GM18508 (cell line): ENCODE measurements at regions not wholly inside any gene's neighbourhood (a gene's known extent, or its start where the extent isn't known, plus 50 kb on each side); places are given as distances from the start of the nearest gene placed in this dataset.

ENCODE experiments used
- ATAC-seq: cut with Tn5 transposase; IDR thresholded peaks from one replicate; pipeline ENCODE4 v1.9.1; 2021; ENCODE audit warnings: moderate number of reproducible peaks; ENCODE audit not compliant: insufficient read depth, unreplicated experiment

- ATAC-seq, result no peak
Observed at GRCh38 chr11:23022854-23023253, 162.6 kb upstream of the CCDC179 start.

- no peak for ATAC-seq
Observed at GRCh38 chr11:23023319-23023718, 163.0 kb upstream of the CCDC179 start.

- ATAC-seq, result no peak
Observed at GRCh38 chr11:23041001-23041503, 180.8 kb upstream of the CCDC179 start.

- ATAC-seq, result no peak
Observed at GRCh38 chr11:23058656-23059055, 198.4 kb upstream of the CCDC179 start.

GRCh38 chr11:23063276-23063675 lies 203.0 kb upstream of the CCDC179 start:
- no peak for ATAC-seq

- ATAC-seq, result peak; percentile 66
Observed at GRCh38 chr11:23078289-23078971, 218.2 kb upstream of the CCDC179 start.

- ATAC-seq, result peak; percentile 80
Observed at GRCh38 chr11:23079382-23079813, 219.1 kb upstream of the CCDC179 start.

GRCh38 chr11:23087407-23087806 lies 227.1 kb upstream of the CCDC179 start:
- no peak for ATAC-seq

GRCh38 chr11:23090659-23091058 lies 230.4 kb upstream of the CCDC179 start:
- no peak for ATAC-seq

GRCh38 chr11:23095650-23096189 lies 235.4 kb upstream of the CCDC179 start:
- ATAC-seq, result no peak

- peak; percentile 78 for ATAC-seq
Observed at GRCh38 chr11:23097891-23098290, 237.6 kb upstream of the CCDC179 start.

GRCh38 chr11:23099256-23099655 lies 239.0 kb upstream of the CCDC179 start:
- no peak for ATAC-seq

GRCh38 chr11:23100726-23101125 lies 240.5 kb upstream of the CCDC179 start:
- ATAC-seq, result no peak

GRCh38 chr11:23103416-23103815 lies 243.1 kb upstream of the CCDC179 start:
- no peak for ATAC-seq

- ATAC-seq, result no peak
Observed at GRCh38 chr11:23111527-23111926, 251.3 kb upstream of the CCDC179 start.

GRCh38 chr11:23112390-23112789 lies 252.1 kb upstream of the CCDC179 start:
- ATAC-seq, result no peak

- peak; percentile 51 for ATAC-seq
Observed at GRCh38 chr11:23112987-23113886, 253.0 kb upstream of the CCDC179 start.

- no peak for ATAC-seq
Observed at GRCh38 chr11:23113887-23114216, 253.6 kb upstream of the CCDC179 start.

- no peak for ATAC-seq
Observed at GRCh38 chr11:23123753-23124152, 263.5 kb upstream of the CCDC179 start.

GRCh38 chr11:23124249-23124648 lies 264.0 kb upstream of the CCDC179 start:
- ATAC-seq, result no peak

- no peak for ATAC-seq
Observed at GRCh38 chr11:23124996-23125395, 264.7 kb upstream of the CCDC179 start.
